K562 (cell line): ENCODE measurements at regions not wholly inside any gene's neighbourhood (a gene's known extent, or its start where the extent isn't known, plus 50 kb on each side); places are given as distances from the start of the nearest gene placed in this dataset.

Experiments used
- CEBPG ChIP-seq, 3 experiments: fragments of 200-800 bp in 1 of 3; sonication (Bioruptor generic) in 1 of 3; sonication (generic) in 1 of 3; formaldehyde crosslinking in 1 of 3; IDR thresholded peaks in 2 of 3; conservative IDR thresholded peaks in 1 of 3; 2 replicates each; pipeline versions ENCODE4 v1.6.1 to v1.8.0; 2016 to 2022; ENCODE audit warnings: missing compliant biosample characterization in 2 of 3, missing genetic modification characterization in 2 of 3, mild to moderate bottlenecking in 1 of 3, missing genetic modification reagents in 1 of 3
- ELF1 ChIP-seq: fragments of 200-800 bp; sonication (Bioruptor generic); IDR thresholded peaks from 2 replicates; pipeline ENCODE4 v1.6.1; 2016; ENCODE audit warnings: missing genetic modification characterization, missing compliant biosample characterization

DNA sequence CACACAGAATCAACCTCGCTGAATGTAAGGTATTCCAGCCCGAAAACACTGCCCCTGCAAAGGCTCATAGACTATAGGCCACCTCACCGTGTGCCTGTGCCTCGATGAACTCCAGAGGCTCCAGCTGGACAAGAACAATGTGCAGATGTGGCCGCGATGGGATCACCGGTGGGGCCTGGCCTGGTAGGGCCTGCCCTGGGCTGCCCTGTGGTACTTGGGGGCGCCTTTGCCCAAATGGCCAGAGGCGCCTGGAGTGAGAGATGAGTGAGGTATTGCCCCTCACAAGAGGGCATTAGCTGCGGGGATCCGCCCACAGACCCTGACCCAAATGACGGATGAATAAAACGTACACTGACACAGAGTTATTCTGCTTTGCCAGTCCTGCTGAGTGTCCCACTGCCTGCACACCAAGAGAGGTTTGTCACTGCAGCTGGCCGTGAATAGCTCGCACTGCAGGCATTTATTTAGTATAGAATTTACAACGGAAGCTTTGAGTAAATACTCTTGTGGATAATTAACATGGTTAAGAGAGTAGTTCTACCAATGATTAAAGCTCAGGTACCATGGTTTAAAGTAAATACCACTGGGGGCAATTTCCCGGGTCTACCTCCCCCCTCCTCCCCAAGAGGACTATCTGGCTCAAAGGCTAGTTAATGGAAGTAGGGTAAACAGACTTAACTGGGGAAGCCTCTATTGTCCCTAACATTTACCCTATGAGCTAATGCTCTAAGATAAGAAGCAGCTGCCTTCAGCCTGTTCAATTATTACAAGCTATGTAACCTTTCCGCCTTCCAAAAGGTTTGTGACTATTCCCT is 101.1 kb upstream of the IGLL5 start:
- no peak for TF ChIP-seq ELF1
- TF ChIP-seq CEBPG (CRISPR knock-in tag; IDR thresholded peaks at IDR 0.05), result no peak
- no peak for TF ChIP-seq CEBPG (tag; conservative IDR thresholded peaks at IDR 0.05 in 1 of 2, IDR thresholded peaks at IDR 0.05 in 1 of 2)
